ENCODE measurements at regions not wholly inside any gene's neighbourhood (a gene's known extent, or its start where the extent isn't known, plus 50 kb on each side); places are given as distances from the start of the nearest gene placed in this dataset.

DNA sequence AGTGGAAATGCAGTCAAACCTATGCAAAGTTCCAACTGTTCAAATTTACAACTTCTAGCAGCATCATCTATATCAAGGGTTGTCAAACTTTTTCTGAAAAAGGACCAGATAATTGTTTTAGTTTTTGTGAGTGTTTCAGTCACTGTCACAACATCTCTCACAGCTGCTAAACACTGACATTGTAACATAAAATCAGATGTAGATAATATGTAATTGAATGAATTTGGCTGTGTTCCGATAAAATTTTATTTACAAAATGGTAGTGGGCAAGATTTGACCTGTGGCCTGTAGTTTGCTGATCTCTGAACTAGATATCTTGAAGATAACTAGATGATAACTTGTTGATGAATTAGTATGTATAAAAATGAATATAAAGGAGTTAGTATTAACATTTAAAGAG, 1679.1 kb upstream of the PCDH20 start:
- TF ChIP-seq POLR2A (IDR thresholded peaks at IDR 0.05), result no peak
- TF ChIP-seq, protein P1, sequence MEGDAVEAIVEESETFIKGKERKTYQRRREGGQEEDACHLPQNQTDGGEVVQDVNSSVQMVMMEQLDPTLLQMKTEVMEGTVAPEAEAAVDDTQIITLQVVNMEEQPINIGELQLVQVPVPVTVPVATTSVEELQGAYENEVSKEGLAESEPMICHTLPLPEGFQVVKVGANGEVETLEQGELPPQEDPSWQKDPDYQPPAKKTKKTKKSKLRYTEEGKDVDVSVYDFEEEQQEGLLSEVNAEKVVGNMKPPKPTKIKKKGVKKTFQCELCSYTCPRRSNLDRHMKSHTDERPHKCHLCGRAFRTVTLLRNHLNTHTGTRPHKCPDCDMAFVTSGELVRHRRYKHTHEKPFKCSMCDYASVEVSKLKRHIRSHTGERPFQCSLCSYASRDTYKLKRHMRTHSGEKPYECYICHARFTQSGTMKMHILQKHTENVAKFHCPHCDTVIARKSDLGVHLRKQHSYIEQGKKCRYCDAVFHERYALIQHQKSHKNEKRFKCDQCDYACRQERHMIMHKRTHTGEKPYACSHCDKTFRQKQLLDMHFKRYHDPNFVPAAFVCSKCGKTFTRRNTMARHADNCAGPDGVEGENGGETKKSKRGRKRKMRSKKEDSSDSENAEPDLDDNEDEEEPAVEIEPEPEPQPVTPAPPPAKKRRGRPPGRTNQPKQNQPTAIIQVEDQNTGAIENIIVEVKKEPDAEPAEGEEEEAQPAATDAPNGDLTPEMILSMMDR (IDR thresholded peaks at IDR 0.05), result no peak

DNA sequence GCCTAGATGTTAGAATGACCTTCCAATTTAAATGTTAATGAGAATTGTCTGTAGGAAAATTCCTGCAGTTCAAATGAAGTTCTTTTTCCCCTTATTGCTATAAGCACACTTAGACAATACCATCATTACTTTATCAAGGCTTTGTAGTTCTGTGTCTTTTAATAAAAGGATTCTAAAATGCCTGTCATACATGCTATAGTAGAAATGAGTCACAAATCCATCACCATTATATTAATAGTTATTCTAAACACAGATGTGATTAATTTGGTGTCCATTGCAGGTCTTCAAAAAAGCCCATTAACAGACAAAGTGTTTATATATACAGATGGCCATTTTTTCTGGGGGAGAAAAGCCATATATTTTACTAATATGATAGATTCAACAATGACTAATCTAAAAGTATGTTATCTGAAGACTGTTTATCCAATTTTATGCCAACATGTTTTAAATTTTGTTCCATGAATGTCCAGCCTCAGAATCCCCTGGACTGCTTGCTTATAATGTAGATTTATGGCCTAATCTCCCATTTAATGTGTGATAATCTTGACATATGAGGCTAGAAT, 1678.3 kb upstream of the PCDH20 start:
- Histone ChIP-seq H3K36me3 (replicated peaks in 1 of 2; ENCODE audit: insufficient read depth in 1 of 2, low read depth in 2 of 2) (no peaks in the 10 kb centered on the region), H3K27me3 (no peaks in the 10 kb centered on the region), H3K9me3 (no peaks in the 10 kb centered on the region), H3K27ac (no peak overlapping the region), H3K4me3 (no peak overlapping the region), H3K4me1 (no peaks in the 10 kb centered on the region)
- ATAC-seq, result no peak
- no peak for DNase-seq
- intact Hi-C loops (cut with DNase I), result no loop called here
- TF ChIP-seq, protein P1 (IDR thresholded peaks at IDR 0.05), result no peak

More for the DNA sequence above, 1679.1 kb upstream of the PCDH20 start:
- 71 to 74% methylated on average over 1 of the region's 1 CpG for WGBS, 2 donors
- Histone ChIP-seq H3K27me3 (no peaks in the 10 kb centered on the region), H3K9me3 (no peaks in the 10 kb centered on the region), H3K4me1 (no peaks in the 10 kb centered on the region), H3K4me3 (no peak overlapping the region), H3K27ac (no peak overlapping the region), H3K36me3 (replicated peaks in 1 of 2; ENCODE audit: insufficient read depth in 1 of 2, low read depth in 2 of 2) (no peaks in the 10 kb centered on the region)
- intact Hi-C loops (cut with DNase I), result no loop called here
- DNase-seq, result no peak
- no peak for ATAC-seq

DNA sequence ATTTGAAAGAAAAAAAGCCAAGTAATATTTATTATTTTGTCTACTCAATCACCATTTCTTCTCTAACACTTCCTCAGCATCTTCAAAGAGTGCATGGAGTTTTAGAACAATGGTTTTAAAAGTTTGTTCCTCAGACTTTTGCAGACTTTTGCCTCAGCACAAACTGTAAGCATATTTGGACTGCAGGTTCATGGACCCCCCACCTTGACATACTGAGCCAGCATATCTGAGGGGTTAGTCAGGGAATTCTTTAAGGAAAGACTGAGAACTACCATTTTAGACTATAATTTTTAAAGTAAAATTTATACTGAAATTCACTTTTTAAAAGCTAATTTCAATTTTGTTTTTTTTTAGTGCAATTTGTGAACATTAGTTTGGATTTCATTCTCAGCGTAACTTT, 1676.8 kb upstream of the PCDH20 start:
- intact Hi-C loops (cut with DNase I), result no loop called here
- H3K9me3 ChIP-seq, result no peaks in the 10 kb centered on the region
- H3K4me3 ChIP-seq, result no peak overlapping the region
- no peaks in the 10 kb centered on the region for H3K4me1 ChIP-seq
- H3K36me3 ChIP-seq (replicated peaks in 1 of 2; ENCODE audit: insufficient read depth in 1 of 2, low read depth in 2 of 2), result no peaks in the 10 kb centered on the region
- TF ChIP-seq, protein P1 (IDR thresholded peaks at IDR 0.05), result no peak
- TF ChIP-seq POLR2A (IDR thresholded peaks at IDR 0.05), result no peak
- DNase-seq (no peak), ATAC-seq (no peak)
- no peaks in the 10 kb centered on the region for H3K27me3 ChIP-seq
- 94 to 100% methylated on average over 1 of the region's 1 CpG for WGBS, 2 donors
- H3K27ac ChIP-seq, result no peak overlapping the region

DNA sequence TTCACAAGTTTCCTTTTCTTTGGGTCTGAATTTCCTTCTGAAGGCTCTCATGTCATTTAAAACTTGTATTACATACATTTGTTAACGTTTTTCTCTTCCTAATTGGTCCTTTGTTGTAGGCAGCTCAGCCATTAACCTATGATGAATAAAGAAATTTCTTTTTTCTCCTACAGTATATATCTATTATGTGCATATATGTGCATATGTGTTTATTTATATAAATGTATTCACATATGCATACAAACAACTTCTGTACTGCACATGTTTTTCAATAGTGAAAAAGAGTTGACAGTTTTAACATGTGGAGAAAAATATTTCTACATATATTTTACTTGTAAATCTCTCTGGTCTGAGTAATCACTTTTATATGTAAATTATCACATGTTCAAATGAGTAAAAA, 1674.9 kb upstream of the PCDH20 start:
- Histone ChIP-seq H3K27me3 (no peaks in the 10 kb centered on the region), H3K9me3 (no peaks in the 10 kb centered on the region), H3K4me3 (no peak overlapping the region), H3K36me3 (replicated peaks in 1 of 2; ENCODE audit: insufficient read depth in 1 of 2, low read depth in 2 of 2) (no peaks in the 10 kb centered on the region), H3K4me1 (no peaks in the 10 kb centered on the region), H3K27ac (no peak overlapping the region)
- ATAC-seq (no peak), DNase-seq (no peak)
- TF ChIP-seq, protein P1 (IDR thresholded peaks at IDR 0.05), result no peak
- TF ChIP-seq POLR2A (IDR thresholded peaks at IDR 0.05), result no peak
- intact Hi-C loops (cut with DNase I), result no loop called here
- 38 to 39% methylated on average over 1 of the region's 1 CpG for WGBS, 2 donors

DNA sequence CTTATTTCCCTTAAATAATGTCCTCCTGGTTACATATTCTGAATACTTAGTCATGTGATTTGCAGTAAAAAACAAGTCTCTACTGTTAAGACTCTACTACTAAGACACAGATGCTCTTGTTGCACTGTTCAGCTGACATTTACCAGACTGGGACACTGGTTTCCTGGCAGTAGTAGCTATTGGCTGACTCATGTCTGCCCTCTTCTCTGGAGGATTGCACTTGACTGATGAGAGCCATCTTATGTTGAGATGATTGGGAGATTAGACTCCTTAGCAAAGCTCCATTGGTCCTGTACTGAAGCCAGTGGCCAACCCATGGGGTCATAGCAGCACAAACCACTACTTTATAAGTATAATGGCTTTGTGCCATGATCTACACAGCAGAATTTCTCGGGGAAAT, 1672.6 kb upstream of the PCDH20 start:
- Histone ChIP-seq H3K27ac (no peak overlapping the region), H3K4me1 (no peaks in the 10 kb centered on the region), H3K36me3 (replicated peaks in 1 of 2; ENCODE audit: insufficient read depth in 1 of 2, low read depth in 2 of 2) (no peaks in the 10 kb centered on the region), H3K4me3 (no peak overlapping the region), H3K9me3 (no peaks in the 10 kb centered on the region), H3K27me3 (no peaks in the 10 kb centered on the region)
- whole genome bisulfite sequencing, 2 donors, result 65 to 84% methylated on average over 1 of the region's 1 CpG
- intact Hi-C loops (cut with DNase I), result no loop called here
- TF ChIP-seq, protein P1 (IDR thresholded peaks at IDR 0.05), result no peak
- TF ChIP-seq POLR2A (IDR thresholded peaks at IDR 0.05), result no peak
- DNase-seq, result no peak
- ATAC-seq, result no peak
